Esophagus muscularis mucosa (tissue), 4 donors: ENCODE measurements at regions not wholly inside any gene's neighbourhood (a gene's known extent, or its start where the extent isn't known, plus 50 kb on each side); places are given as distances from the start of the nearest gene placed in this dataset.

ENCODE experiments used
- DNase-seq: peaks from one replicate; pipeline ENCODE4 v3.0.0-alpha.2; 2017; ENCODE audit errors: extremely low spot score
- H3K27ac ChIP-seq, 4 donors: fragments of 200-600 bp; sonication (generic); replicated peaks in 1 of 4; 1 replicate in 3 of 4; 2 replicates in 1 of 4; pipeline ENCODE4 v1.5.1; 2016 to 2019; ENCODE audit warnings: mild to moderate bottlenecking in 1 of 4
- H3K27me3 ChIP-seq, 4 donors: fragments of 200-600 bp; sonication (generic); one replicate each; pipeline versions ENCODE4 v1.5.1 to v1.6.0; 2016 to 2019
- H3K36me3 ChIP-seq, 4 donors: fragments of 200-600 bp; sonication (generic); one replicate each; pipeline ENCODE4 v1.5.1; 2016 to 2019
- H3K4me1 ChIP-seq, 4 donors: fragments of 200-600 bp; sonication (generic); one replicate each; pipeline ENCODE4 v1.5.1; 2016 to 2019
- H3K4me3 ChIP-seq, 4 donors: fragments of 200-600 bp; sonication (generic); 1 replicate in 2 of 4; 2 replicates in 2 of 4; pipeline ENCODE4 v1.5.1; 2016 to 2019; ENCODE audit warnings: mild to moderate bottlenecking in 4 of 4, moderate library complexity in 1 of 4
- H3K9me3 ChIP-seq, 4 donors: fragments of 200-600 bp; sonication (generic); 1 replicate in 3 of 4; 2 replicates in 1 of 4; pipeline ENCODE4 v1.5.1; 2016 to 2019
- CTCF ChIP-seq, 3 experiments: fragments of 200-600 bp in 2 of 3; fragments of 450-650 bp in 1 of 3; sonication (generic) in 2 of 3; IDR thresholded peaks; one replicate each; pipeline ENCODE4 v1.5.1; 2017 to 2019; ENCODE audit warnings: antibody characterized with exemption in 3 of 3, mild to moderate bottlenecking in 2 of 3, moderate library complexity in 1 of 3
- EP300 ChIP-seq: sonication (generic); formaldehyde crosslinking; IDR thresholded peaks from one replicate; pipeline ENCODE4 v1.6.1; 2017; ENCODE audit warnings: antibody characterized with exemption
- POLR2A ChIP-seq: fragments of 450-650 bp; IDR thresholded peaks from one replicate; pipeline ENCODE4 v1.6.1; 2017; ENCODE audit warnings: antibody characterized with exemption, moderate library complexity, mild to moderate bottlenecking, low read depth
- POLR2AphosphoS5 ChIP-seq, 2 donors: sonication (generic); formaldehyde crosslinking; IDR thresholded peaks; one replicate each; pipeline ENCODE4 v1.6.1; 2017; ENCODE audit warnings: antibody characterized with exemption in 2 of 2
- WGBS: methylation state at CpG from one replicate; pipeline ENCODE4 v1.1.5; 2018; 5-methylcytosine and 5-hydroxymethylcytosine counted together
- intact Hi-C: fragments of 100-400 bp; cut with DNase I; formaldehyde crosslinking; loops from one replicate; pipeline ENCODE4 v1.15.1; 2023

DNA sequence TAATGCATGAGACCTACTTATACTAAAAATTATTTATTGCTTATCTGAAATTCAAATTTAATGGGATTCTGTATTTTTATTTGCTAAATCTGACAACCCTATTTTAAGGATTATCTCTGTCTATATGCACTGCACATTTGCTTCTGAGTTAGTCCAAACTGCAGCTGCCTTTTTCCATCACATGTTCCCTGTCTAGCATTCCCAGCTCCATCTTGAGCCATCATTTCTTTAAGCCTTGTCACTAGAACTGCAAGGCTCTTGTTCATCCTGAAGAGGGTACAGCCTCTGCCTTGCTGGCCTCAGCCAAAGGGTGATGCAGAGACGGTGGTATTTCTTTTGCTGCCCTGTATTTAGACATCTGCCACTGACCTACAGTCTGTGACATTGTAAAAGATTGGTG is 125.8 kb upstream of the STT3B start:
- H3K4me1 ChIP-seq = peaks cover 0 to 10% (median 3%) of the 10 kb centered on the region in 4 donors
- 92% methylated on average over 1 of the region's 1 CpG for WGBS
- H3K36me3 ChIP-seq = no peaks in the 10 kb centered on the region
- no peak overlapping the region for H3K27ac ChIP-seq
- intact Hi-C loops = no loop called here
- H3K4me3 ChIP-seq = no peak overlapping the region
- no peak for TF ChIP-seq CTCF (IDR thresholded peaks at IDR 0.05)
- TF ChIP-seq EP300 = no peak
- TF ChIP-seq POLR2A = no peak
- TF ChIP-seq POLR2AphosphoS5 (IDR thresholded peaks at IDR 0.05) = no peak
- no peak for DNase-seq
- no peaks in the 10 kb centered on the region for H3K27me3 ChIP-seq
- no peaks in the 10 kb centered on the region for H3K9me3 ChIP-seq

GRCh38 chr3:31407665-31408064 is 125.1 kb upstream of the STT3B start:
- DNase-seq = no peak
- Histone ChIP-seq H3K9me3 (no peaks in the 10 kb centered on the region), H3K4me1 (peaks cover 0 to 10% (median 3%) of the 10 kb centered on the region in 4 donors), H3K27ac (no peak overlapping the region), H3K4me3 (no peak overlapping the region), H3K27me3 (no peaks in the 10 kb centered on the region), H3K36me3 (no peaks in the 10 kb centered on the region)
- WGBS = 61% methylated on average over 4 of the region's 4 CpGs
- TF ChIP-seq EP300 = no peak
- TF ChIP-seq POLR2AphosphoS5 (IDR thresholded peaks at IDR 0.05) = no peak
- TF ChIP-seq POLR2A = no peak
- TF ChIP-seq CTCF (IDR thresholded peaks at IDR 0.05) = no peak
- intact Hi-C loops = no loop called here

GRCh38 chr3:31408720-31409119 is 124.0 kb upstream of the STT3B start:
- Histone ChIP-seq H3K36me3 (no peaks in the 10 kb centered on the region), H3K27me3 (no peaks in the 10 kb centered on the region), H3K4me3 (no peak overlapping the region), H3K9me3 (no peaks in the 10 kb centered on the region), H3K27ac (no peak overlapping the region), H3K4me1 (peaks cover 0 to 10% (median 3%) of the 10 kb centered on the region in 4 donors)
- no peak for TF ChIP-seq POLR2A
- TF ChIP-seq EP300 = no peak
- no peak for TF ChIP-seq POLR2AphosphoS5 (IDR thresholded peaks at IDR 0.05)
- TF ChIP-seq CTCF (IDR thresholded peaks at IDR 0.05) = no peak
- 97% methylated on average over 3 of the region's 3 CpGs for WGBS
- no peak for DNase-seq
- intact Hi-C loops = no loop called here

DNA sequence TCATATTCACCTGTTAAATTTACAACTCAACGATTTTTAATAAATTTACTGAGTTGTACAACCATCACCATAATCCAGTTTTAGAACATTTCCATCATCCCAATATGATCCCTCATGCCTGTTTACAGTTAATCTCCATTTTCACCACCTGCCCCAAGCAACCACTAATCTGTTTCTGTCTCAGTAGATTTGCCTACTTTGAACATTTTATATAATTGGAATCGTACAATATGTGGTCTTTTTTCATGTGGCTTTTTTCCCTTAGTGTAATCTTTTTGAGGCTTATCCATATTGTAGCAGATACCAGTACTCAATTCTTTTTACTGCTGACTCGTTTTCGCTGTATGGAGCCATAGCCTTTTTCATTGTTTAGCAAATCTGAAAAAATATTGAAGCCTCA is 123.3 kb upstream of the STT3B start:
- Histone ChIP-seq H3K27ac (no peak overlapping the region), H3K4me1 (peaks cover 0 to 10% (median 3%) of the 10 kb centered on the region in 4 donors), H3K4me3 (no peak overlapping the region), H3K36me3 (no peaks in the 10 kb centered on the region), H3K9me3 (no peaks in the 10 kb centered on the region), H3K27me3 (no peaks in the 10 kb centered on the region)
- WGBS = 96% methylated on average over 4 of the region's 4 CpGs
- no peak for DNase-seq
- intact Hi-C loops = no loop called here
- TF ChIP-seq POLR2A (no peak), CTCF (IDR thresholded peaks at IDR 0.05) (no peak), POLR2AphosphoS5 (IDR thresholded peaks at IDR 0.05) (no peak), EP300 (no peak)

- Histone ChIP-seq H3K27ac (no peak overlapping the region), H3K27me3 (no peaks in the 10 kb centered on the region), H3K4me3 (no peak overlapping the region), H3K4me1 (peaks cover 0 to 10% (median 3%) of the 10 kb centered on the region in 4 donors), H3K9me3 (no peaks in the 10 kb centered on the region), H3K36me3 (no peaks in the 10 kb centered on the region)
- whole genome bisulfite sequencing = 96% methylated on average over 6 of the region's 6 CpGs
- intact Hi-C loops = no loop called here
- DNase-seq = no peak
- TF ChIP-seq EP300 = no peak
Measured at GRCh38 chr3:31409866-31410265, 122.9 kb upstream of the STT3B start.
